Neural cell (in vitro differentiated cells): ENCODE measurements at regions not wholly inside any gene's neighbourhood (a gene's known extent, or its start where the extent isn't known, plus 50 kb on each side); places are given as distances from the start of the nearest gene placed in this dataset.

Experiments
- H2AFZ ChIP-seq: fragments of 200-600, 300-800 bp; sonication (generic), shearing (Covaris generic); 2 replicates; pipeline ENCODE4 v1.6.0; 2014; ENCODE audit warnings: low read depth, mild to moderate bottlenecking, antibody characterized with exemption, low read length, moderate library complexity
- H3F3A ChIP-seq: fragments of 200-600 bp; shearing (Covaris generic); 2 replicates; pipeline ENCODE4 v1.6.1; 2016; ENCODE audit warnings: mild to moderate bottlenecking, moderate library complexity, mixed read lengths, antibody characterized with exemption, low read length; ENCODE audit not compliant: insufficient read depth, poor library complexity, severe bottlenecking
- H3K27ac ChIP-seq: fragments of 200-600, 300-800 bp; sonication (generic), shearing (Covaris generic); 2 replicates; pipeline ENCODE4 v1.5.1; 2014; ENCODE audit warnings: mild to moderate bottlenecking, low read length, moderate library complexity
- H3K27me3 ChIP-seq: fragments of 300-800, 200-600 bp; sonication (generic), shearing (Covaris generic); 2 replicates; pipeline ENCODE4 v1.6.0; 2014; ENCODE audit warnings: mild to moderate bottlenecking, low read depth, low read length, moderate library complexity; ENCODE audit not compliant: insufficient read depth
- H3K36me3 ChIP-seq: fragments of 300-800, 200-600 bp; sonication (generic), shearing (Covaris generic); 2 replicates; pipeline ENCODE4 v1.5.1; 2014; ENCODE audit warnings: mild to moderate bottlenecking, antibody characterized with exemption, low read length, moderate library complexity; ENCODE audit not compliant: insufficient read depth
- H3K4me2 ChIP-seq: fragments of 300-800, 200-600 bp; sonication (generic), shearing (Covaris generic); 2 replicates; pipeline ENCODE4 v1.6.0; 2014; ENCODE audit warnings: mild to moderate bottlenecking, low read length
- H3K4me3 ChIP-seq: fragments of 300-800, 200-600 bp; sonication (generic), shearing (Covaris generic); 2 replicates; pipeline ENCODE4 v1.5.1; 2014; ENCODE audit warnings: mild to moderate bottlenecking, low read length, moderate library complexity
- H3K79me2 ChIP-seq: fragments of 200-600 bp; shearing (Covaris generic); replicated peaks from 2 replicates; pipeline ENCODE4 v1.6.0; 2014; ENCODE audit warnings: mild to moderate bottlenecking, low read length, moderate library complexity; ENCODE audit not compliant: insufficient read depth
- H3K9ac ChIP-seq: fragments of 300-800, 200-600 bp; sonication (generic), shearing (Covaris generic); 2 replicates; pipeline ENCODE4 v1.6.1; 2016; ENCODE audit warnings: mild to moderate bottlenecking, low read length, mixed read lengths
- H3K9me2 ChIP-seq: fragments of 200-600 bp; shearing (Covaris generic); 2 replicates; pipeline ENCODE4 v1.6.1; 2016; ENCODE audit warnings: mild to moderate bottlenecking, low read length, mixed read lengths; ENCODE audit not compliant: insufficient read depth
- H3K9me3 ChIP-seq: fragments of 200-600, 300-800 bp; sonication (generic), shearing (Covaris generic); 2 replicates; pipeline ENCODE4 v1.6.1; 2016; ENCODE audit warnings: mild to moderate bottlenecking, mixed run types, low read length, moderate library complexity, mixed read lengths
- H4K20me1 ChIP-seq: fragments of 200-600 bp; shearing (Covaris generic); 2 replicates; pipeline ENCODE4 v1.6.1; 2016; ENCODE audit warnings: mild to moderate bottlenecking, mixed run types; ENCODE audit not compliant: insufficient read depth
- CTCF ChIP-seq: fragments of 450-650 bp; IDR thresholded peaks from 2 replicates; pipeline ENCODE4 v1.5.1; 2014; ENCODE audit warnings: antibody characterized with exemption, mild to moderate bottlenecking, moderate library complexity; ENCODE audit not compliant: poor library complexity, severe bottlenecking
- EP300 ChIP-seq: fragments of 450-650 bp; conservative IDR thresholded peaks from 2 replicates; pipeline ENCODE4 v1.6.1; 2014; ENCODE audit warnings: antibody characterized with exemption, mild to moderate bottlenecking, moderate library complexity; ENCODE audit not compliant: poor library complexity, severe bottlenecking
- EZH2 ChIP-seq: fragments of 200-600, 300-800 bp; shearing (Covaris generic), sonication (generic); IDR thresholded peaks from 2 replicates; pipeline ENCODE4 v1.6.1; 2014; ENCODE audit warnings: antibody characterized with exemption, low read length, borderline replicate concordance, mild to moderate bottlenecking; ENCODE audit not compliant: insufficient read depth, poor library complexity, severe bottlenecking
- MXI1 ChIP-seq: fragments of 450-650 bp; conservative IDR thresholded peaks from 2 replicates; pipeline ENCODE4 v1.6.1; 2014; ENCODE audit warnings: antibody characterized with exemption, mild to moderate bottlenecking; ENCODE audit not compliant: poor library complexity, severe bottlenecking
- POLR2AphosphoS5 ChIP-seq: IDR thresholded peaks from 2 replicates; pipeline ENCODE4 v1.6.1; 2012
- RAD21 ChIP-seq: fragments of 450-650 bp; conservative IDR thresholded peaks from 2 replicates; pipeline ENCODE4 v1.6.1; 2014; ENCODE audit warnings: antibody characterized with exemption, mild to moderate bottlenecking, moderate library complexity
- REST ChIP-seq: IDR thresholded peaks from 2 replicates; pipeline ENCODE4 v1.6.1; 2012; ENCODE audit warnings: borderline replicate concordance
- SMC3 ChIP-seq: fragments of 450-650 bp; conservative IDR thresholded peaks from 2 replicates; pipeline ENCODE4 v1.6.1; 2014; ENCODE audit warnings: antibody characterized with exemption, mild to moderate bottlenecking, moderate library complexity; ENCODE audit not compliant: poor library complexity
- TAF1 ChIP-seq: IDR thresholded peaks from 2 replicates; pipeline ENCODE4 v1.6.1; 2012; ENCODE audit warnings: low read depth

GRCh38 chr5:2998106-2998505 lies 246.6 kb upstream of the IRX2 start:
- Histone ChIP-seq H3K9ac (no peak overlapping the region), H3K36me3 (no peaks in the 10 kb centered on the region), H4K20me1 (no peaks in the 10 kb centered on the region), H3K9me3 (no peaks in the 10 kb centered on the region), H3K27me3 (no peaks in the 10 kb centered on the region), H3K79me2 (no peaks in the 10 kb centered on the region), H3K4me2 (no peak overlapping the region), H3K4me3 (no peak overlapping the region), H3K27ac (no peak overlapping the region), H3F3A (no peaks in the 10 kb centered on the region), H2AFZ (no peak overlapping the region), H3K9me2 (no peaks in the 10 kb centered on the region)
- TF ChIP-seq EP300: no peak
- no peak for TF ChIP-seq REST
- no peak for TF ChIP-seq RAD21
- no peak for TF ChIP-seq POLR2AphosphoS5
- no peak for TF ChIP-seq TAF1
- no peak for TF ChIP-seq SMC3
- TF ChIP-seq MXI1: no peak
- TF ChIP-seq EZH2: no peak
- no peak for TF ChIP-seq CTCF

- Histone ChIP-seq H3K9me3 (no peaks in the 10 kb centered on the region), H3F3A (no peaks in the 10 kb centered on the region), H3K9me2 (no peaks in the 10 kb centered on the region), H3K4me3 (no peak overlapping the region), H3K4me2 (no peak overlapping the region), H4K20me1 (no peaks in the 10 kb centered on the region), H3K79me2 (no peaks in the 10 kb centered on the region), H3K36me3 (no peaks in the 10 kb centered on the region), H3K27me3 (no peaks in the 10 kb centered on the region), H3K9ac (no peak overlapping the region), H2AFZ (no peak overlapping the region), H3K27ac (no peak overlapping the region)
- TF ChIP-seq EP300 (no peak), EZH2 (no peak), MXI1 (no peak), POLR2AphosphoS5 (no peak), CTCF (no peak), SMC3 (no peak), RAD21 (no peak), REST (no peak), TAF1 (no peak)
Observed at GRCh38 chr5:2997179-2997578, 245.7 kb upstream of the IRX2 start.
